ENCODE measurements at regions not wholly inside any gene's neighbourhood (a gene's known extent, or its start where the extent isn't known, plus 50 kb on each side); places are given as distances from the start of the nearest gene placed in this dataset.
"Not testable (repeated sequence)": the region's sequence is repeated elsewhere in the genome, so short reads cannot be mapped to it uniquely, and the experiment has no call there.

GRCh38 chr2:45104429-45104828 is 95.2 kb upstream of the SIX2 start:
- no peak for DNase-seq

GRCh38 chr2:45103351-45104345 is 94.4 kb upstream of the SIX2 start:
- no peak for DNase-seq

- no peak for DNase-seq
Observed at GRCh38 chr2:45102579-45103117, 93.4 kb upstream of the SIX2 start.

GRCh38 chr2:45102141-45102540 is 92.9 kb upstream of the SIX2 start:
- no peak for DNase-seq

GRCh38 chr2:45096996-45097395 is 87.7 kb upstream of the SIX2 start:
- no peak for DNase-seq

GRCh38 chr2:45096038-45096437 is 86.8 kb upstream of the SIX2 start:
- not testable (repeated sequence) for DNase-seq

- no peak for DNase-seq
Observed at GRCh38 chr2:45093663-45094062, 84.4 kb upstream of the SIX2 start.

- DNase-seq, result no peak
Observed at GRCh38 chr2:45093181-45093580, 83.9 kb upstream of the SIX2 start.

- no peak for DNase-seq
Observed at GRCh38 chr2:45089554-45090261, 80.5 kb upstream of the SIX2 start.

GRCh38 chr2:45085487-45085886 is 76.2 kb upstream of the SIX2 start:
- DNase-seq, result no peak

- no peak for DNase-seq
Observed at GRCh38 chr2:45084361-45085020, 75.2 kb upstream of the SIX2 start.

- DNase-seq, result no peak
Observed at GRCh38 chr2:45083175-45083574, 73.9 kb upstream of the SIX2 start.

- no peak for DNase-seq
Observed at GRCh38 chr2:45074713-45075112, 65.5 kb upstream of the SIX2 start.

- DNase-seq, result no peak
Observed at GRCh38 chr2:45072862-45073237, 63.6 kb upstream of the SIX2 start.

- DNase-seq, result no peak
Observed at GRCh38 chr2:45072064-45072861, 63.0 kb upstream of the SIX2 start.

GRCh38 chr2:45070113-45070652 is 60.9 kb upstream of the SIX2 start:
- peak; percentile 12 for DNase-seq

GRCh38 chr2:45069684-45070083 is 60.4 kb upstream of the SIX2 start:
- DNase-seq, result no peak

GRCh38 chr2:45068571-45069140 is 59.4 kb upstream of the SIX2 start:
- no peak for DNase-seq

- peak; percentile 5 for DNase-seq
Observed at GRCh38 chr2:45067859-45068570, 58.8 kb upstream of the SIX2 start.
